DOHH2 (cell line): ENCODE measurements at regions not wholly inside any gene's neighbourhood (a gene's known extent, or its start where the extent isn't known, plus 50 kb on each side); places are given as distances from the start of the nearest gene placed in this dataset.

Experiments used
- CTCF ChIP-seq: fragments of 200-600 bp; sonication (generic); IDR thresholded peaks from one replicate; pipeline ENCODE4 v1.5.1; 2014; ENCODE audit warnings: antibody characterized with exemption, mild to moderate bottlenecking, low read depth, low read length; ENCODE audit not compliant: poor library complexity, severe bottlenecking
- EZH2phosphoT487 ChIP-seq: fragments of 200-600 bp; sonication (generic); IDR thresholded peaks from 2 replicates; pipeline ENCODE4 v1.6.1; 2017; ENCODE audit warnings: borderline replicate concordance, mild to moderate bottlenecking, antibody characterized with exemption, low read length, moderate library complexity, mixed read lengths

GRCh38 chrX:11968991-11969390 lies 169.3 kb upstream of the FRMPD4 start:
- TF ChIP-seq CTCF (no peak), EZH2phosphoT487 (no peak)
